Mesothelial cell of epicardium (in vitro differentiated cells): ENCODE measurements at regions not wholly inside any gene's neighbourhood (a gene's known extent, or its start where the extent isn't known, plus 50 kb on each side); places are given as distances from the start of the nearest gene placed in this dataset.

Experiments
- DNase-seq, 2 experiments: peaks; one replicate each; pipeline ENCODE4 v3.0.0; 2021; ENCODE audit warnings: low spot score in 2 of 2; ENCODE audit not compliant: unreplicated experiment in 2 of 2
- H3K27ac Mint-ChIP-seq: 2 replicates; pipeline ENCODE4 v1.8.0; 2021; ENCODE audit warnings: mixed read lengths
- H3K27me3 Mint-ChIP-seq: 2 replicates; pipeline ENCODE4 v1.8.0; 2021; ENCODE audit warnings: low read depth, mixed read lengths
- H3K36me3 Mint-ChIP-seq: 2 replicates; pipeline ENCODE4 v1.8.0; 2021; ENCODE audit warnings: mixed read lengths
- H3K4me1 Mint-ChIP-seq: 2 replicates; pipeline ENCODE4 v1.8.0; 2021; ENCODE audit warnings: mixed read lengths
- H3K4me3 Mint-ChIP-seq: 2 replicates; pipeline ENCODE4 v1.8.0; 2021; ENCODE audit warnings: mild to moderate bottlenecking, moderate library complexity, mixed read lengths
- H3K9me3 Mint-ChIP-seq: 2 replicates; pipeline ENCODE4 v1.8.0; 2021; ENCODE audit warnings: mixed read lengths
- CTCF ChIP-seq: fragments of 200-600 bp; sonication (generic); IDR thresholded peaks from one replicate; pipeline ENCODE4 v1.5.0; 2021; ENCODE audit warnings: antibody characterized with exemption; ENCODE audit not compliant: unreplicated experiment

DNA sequence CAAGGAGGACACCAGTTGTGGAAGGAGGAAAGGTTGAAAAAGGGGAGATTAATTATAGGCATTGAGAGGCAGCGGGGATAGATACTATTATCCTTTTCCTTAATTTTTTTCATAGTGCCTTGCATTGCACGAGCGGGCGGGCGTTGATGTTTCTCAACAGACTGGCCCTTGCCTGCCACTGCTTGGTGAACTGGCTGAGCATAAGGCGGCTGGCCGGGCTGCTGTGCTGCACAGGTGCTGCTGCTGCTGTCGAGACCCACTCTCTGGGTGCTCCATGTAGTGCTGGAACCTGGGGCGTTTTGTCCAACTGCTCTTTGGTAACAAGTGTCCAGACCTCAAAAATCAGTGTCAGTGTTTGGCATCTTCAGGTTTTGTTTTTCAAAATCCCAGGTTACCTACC is 83.3 kb upstream of the PAQR3 start:
- Mint-ChIP-seq H3K4me1 (peaks cover 6% of the 10 kb centered on the region), H3K4me3 (no peak overlapping the region), H3K36me3 (peaks cover 2% of the 10 kb centered on the region), H3K27ac (no peak overlapping the region), H3K27me3 (peaks cover 2% of the 10 kb centered on the region), H3K9me3 (peaks cover 4% of the 10 kb centered on the region)
- no peak for TF ChIP-seq CTCF
- no peak for DNase-seq

DNA sequence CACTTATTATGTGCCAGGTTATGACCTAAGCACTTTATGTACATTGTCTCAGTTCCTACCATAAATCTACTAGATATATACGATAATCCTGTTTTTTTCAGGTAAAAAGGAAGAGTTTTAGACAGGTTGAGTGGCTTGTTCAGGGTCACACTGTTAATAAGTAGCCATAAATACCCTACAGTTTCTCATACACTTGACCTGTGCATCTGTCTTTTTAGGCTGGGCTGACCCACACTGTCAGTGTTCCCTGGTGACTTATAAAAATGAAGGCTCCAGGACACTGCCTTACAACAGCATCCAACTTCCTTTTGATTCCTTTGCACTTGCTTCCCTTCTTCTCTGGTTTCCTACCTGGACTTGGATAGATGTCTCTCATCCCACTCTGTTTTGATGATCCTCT is 78.2 kb upstream of the PAQR3 start:
- no peaks in the 10 kb centered on the region for H3K27me3 Mint-ChIP-seq
- peaks cover 10% of the 10 kb centered on the region for H3K4me1 Mint-ChIP-seq
- no peak for DNase-seq
- H3K36me3 Mint-ChIP-seq, result peaks cover 2% of the 10 kb centered on the region
- no peak overlapping the region for H3K4me3 Mint-ChIP-seq
- H3K27ac Mint-ChIP-seq, result no peak overlapping the region
- no peak for TF ChIP-seq CTCF
- H3K9me3 Mint-ChIP-seq, result peaks cover 4% of the 10 kb centered on the region

GRCh38 chr4:79016878-79017277 is 77.6 kb upstream of the PAQR3 start:
- no peak for TF ChIP-seq CTCF
- no peak overlapping the region for H3K27ac Mint-ChIP-seq
- peaks cover 6% of the 10 kb centered on the region for H3K9me3 Mint-ChIP-seq
- H3K4me1 Mint-ChIP-seq, result peaks cover 8% of the 10 kb centered on the region
- peaks cover 2% of the 10 kb centered on the region for H3K36me3 Mint-ChIP-seq
- no peak for DNase-seq
- no peak overlapping the region for H3K4me3 Mint-ChIP-seq
- H3K27me3 Mint-ChIP-seq, result no peaks in the 10 kb centered on the region

DNA sequence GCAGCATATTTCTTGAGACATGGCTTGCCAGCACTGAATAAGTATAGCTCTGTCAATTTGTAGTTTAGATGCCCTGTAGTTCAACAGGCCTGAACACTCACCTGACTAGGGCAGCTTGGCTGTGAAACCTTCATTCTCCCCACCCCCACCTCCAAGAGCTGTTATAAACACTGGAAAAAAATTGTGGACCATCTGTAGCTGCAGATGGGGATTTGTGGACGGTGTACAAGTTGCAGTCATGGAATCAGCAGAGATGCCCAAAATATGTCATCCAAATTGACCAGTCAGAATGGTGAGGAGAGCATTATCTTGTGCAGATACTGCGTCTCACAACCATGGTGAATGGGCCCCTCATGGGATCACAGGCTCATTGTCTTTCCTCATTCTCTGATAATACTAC is 76.2 kb upstream of the PAQR3 start:
- DNase-seq, result no peak
- peaks cover 4% of the 10 kb centered on the region for H3K4me1 Mint-ChIP-seq
- H3K27ac Mint-ChIP-seq, result no peak overlapping the region
- TF ChIP-seq CTCF, result no peak
- peaks cover 2% of the 10 kb centered on the region for H3K36me3 Mint-ChIP-seq
- H3K9me3 Mint-ChIP-seq, result peaks cover 21% of the 10 kb centered on the region
- no peak overlapping the region for H3K4me3 Mint-ChIP-seq
- H3K27me3 Mint-ChIP-seq, result no peaks in the 10 kb centered on the region

- peaks cover 21% of the 10 kb centered on the region for H3K9me3 Mint-ChIP-seq
- H3K4me1 Mint-ChIP-seq, result peaks cover 4% of the 10 kb centered on the region
- no peak for DNase-seq
- TF ChIP-seq CTCF, result no peak
- no peaks in the 10 kb centered on the region for H3K27me3 Mint-ChIP-seq
- H3K36me3 Mint-ChIP-seq, result peaks cover 2% of the 10 kb centered on the region
- H3K27ac Mint-ChIP-seq, result no peak overlapping the region
- H3K4me3 Mint-ChIP-seq, result no peak overlapping the region
Measured at GRCh38 chr4:79014230-79014629, 75.0 kb upstream of the PAQR3 start.

DNA sequence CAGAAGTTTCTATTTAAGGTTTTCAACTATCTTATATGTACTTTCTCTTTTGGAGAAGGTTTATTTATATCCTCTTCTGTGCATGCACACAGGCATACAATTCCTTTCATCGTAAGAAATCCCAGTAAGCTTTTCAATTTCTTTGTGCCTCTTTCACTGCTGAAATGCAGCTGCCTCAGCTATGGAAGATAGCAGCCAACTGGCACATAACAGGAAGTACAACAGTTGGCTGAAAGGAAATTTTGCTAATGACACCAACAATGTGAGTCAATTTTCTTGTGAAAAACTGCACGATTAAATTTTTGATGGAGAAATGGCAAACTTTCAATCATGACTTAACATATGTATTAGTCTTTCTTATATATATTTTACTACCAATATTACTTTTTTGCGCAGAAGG is 74.5 kb upstream of the PAQR3 start:
- no peak for TF ChIP-seq CTCF
- no peaks in the 10 kb centered on the region for H3K27me3 Mint-ChIP-seq
- no peaks in the 10 kb centered on the region for H3K36me3 Mint-ChIP-seq
- no peak for DNase-seq
- H3K4me1 Mint-ChIP-seq, result peaks cover 4% of the 10 kb centered on the region
- H3K9me3 Mint-ChIP-seq, result peaks cover 17% of the 10 kb centered on the region
- H3K4me3 Mint-ChIP-seq, result no peak overlapping the region
- no peak overlapping the region for H3K27ac Mint-ChIP-seq
